HFFc6 (cell line): ENCODE measurements at regions not wholly inside any gene's neighbourhood (a gene's known extent, or its start where the extent isn't known, plus 50 kb on each side); places are given as distances from the start of the nearest gene placed in this dataset.

Source experiments
- DNase-seq: peaks from one replicate; pipeline ENCODE4 v3.0.0-alpha.2; 2018
- H3K27ac Mint-ChIP-seq: 2 replicates; pipeline ENCODE4 v1.8.0; 2020; ENCODE audit warnings: mild to moderate bottlenecking, mixed read lengths
- H3K27me3 Mint-ChIP-seq: 2 replicates; pipeline ENCODE4 v1.8.0; 2021; ENCODE audit warnings: mild to moderate bottlenecking, moderate library complexity, mixed read lengths; ENCODE audit not compliant: insufficient read depth
- H3K36me3 Mint-ChIP-seq: 2 replicates; pipeline ENCODE4 v1.8.0; 2021; ENCODE audit warnings: low read depth, mixed read lengths
- H3K4me1 Mint-ChIP-seq: 2 replicates; pipeline ENCODE4 v1.8.0; 2020; ENCODE audit warnings: low read depth, mixed read lengths
- H3K4me3 Mint-ChIP-seq: 2 replicates; pipeline ENCODE4 v1.8.0; 2020; ENCODE audit warnings: mild to moderate bottlenecking, moderate library complexity, mixed read lengths
- H3K9me3 Mint-ChIP-seq: 2 replicates; pipeline ENCODE4 v1.8.0; 2020; ENCODE audit warnings: mild to moderate bottlenecking, mixed read lengths
- CTCF ChIP-seq: fragments of 200-600 bp; sonication (generic); IDR thresholded peaks from 2 replicates; pipeline ENCODE4 v1.5.0; 2021; ENCODE audit warnings: antibody characterized with exemption, mild to moderate bottlenecking

DNA sequence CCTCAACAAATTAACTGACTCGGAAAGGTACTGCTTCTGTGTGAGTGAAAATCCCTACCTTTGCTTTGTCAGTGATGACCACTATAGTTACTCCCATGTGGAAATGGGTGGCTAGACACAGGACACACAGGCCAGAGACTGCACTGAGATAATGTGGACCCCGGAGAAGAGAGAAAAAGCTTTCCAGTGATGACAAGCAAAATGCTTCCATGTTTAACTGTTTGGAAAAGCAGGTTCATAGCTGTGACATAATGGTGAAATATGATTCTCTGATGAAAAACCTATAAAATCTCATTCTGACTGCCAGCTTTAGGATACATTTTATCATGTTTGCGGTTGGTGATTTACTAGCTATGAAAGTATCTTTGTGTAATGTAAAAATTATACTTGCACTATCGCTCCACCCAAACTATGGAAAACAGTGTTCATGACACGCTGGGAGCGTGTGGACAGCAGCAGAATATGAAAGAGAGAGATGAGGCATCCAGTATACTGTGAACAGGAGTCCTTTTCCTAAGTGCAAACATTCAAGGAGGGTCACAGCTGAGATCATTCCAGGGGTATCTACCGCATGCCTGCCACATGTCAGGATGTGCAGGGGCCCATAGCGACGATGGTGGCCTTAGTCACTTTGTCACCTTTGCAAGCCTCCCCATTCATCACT is 782.7 kb upstream of the SOX11 start:
- H3K27ac Mint-ChIP-seq = no peak overlapping the region
- H3K36me3 Mint-ChIP-seq = no peaks in the 10 kb centered on the region; the same call in 1 of the 2 replicates
- H3K9me3 Mint-ChIP-seq = peaks cover 62% of the 10 kb centered on the region
- no peak overlapping the region for H3K4me3 Mint-ChIP-seq
- no peaks in the 10 kb centered on the region for H3K4me1 Mint-ChIP-seq
- TF ChIP-seq CTCF = no peak
- no peak for DNase-seq
- H3K27me3 Mint-ChIP-seq = no peaks in the 10 kb centered on the region

- no peak for TF ChIP-seq CTCF
- no peak for DNase-seq
- H3K9me3 Mint-ChIP-seq = peaks cover 65% of the 10 kb centered on the region
- H3K4me1 Mint-ChIP-seq = no peaks in the 10 kb centered on the region
- H3K4me3 Mint-ChIP-seq = no peak overlapping the region
- no peak overlapping the region for H3K27ac Mint-ChIP-seq
- no peaks in the 10 kb centered on the region for H3K36me3 Mint-ChIP-seq
- no peaks in the 10 kb centered on the region for H3K27me3 Mint-ChIP-seq
Measured at GRCh38 chr2:4914036-4914435, 778.1 kb upstream of the SOX11 start.

GRCh38 chr2:4914551-4914950 is 777.6 kb upstream of the SOX11 start:
- no peak for DNase-seq
- Mint-ChIP-seq H3K36me3 (no peaks in the 10 kb centered on the region), H3K27me3 (no peaks in the 10 kb centered on the region), H3K9me3 (peaks cover 61% of the 10 kb centered on the region), H3K4me3 (no peak overlapping the region), H3K4me1 (no peaks in the 10 kb centered on the region), H3K27ac (no peak overlapping the region)
- no peak for TF ChIP-seq CTCF

DNA sequence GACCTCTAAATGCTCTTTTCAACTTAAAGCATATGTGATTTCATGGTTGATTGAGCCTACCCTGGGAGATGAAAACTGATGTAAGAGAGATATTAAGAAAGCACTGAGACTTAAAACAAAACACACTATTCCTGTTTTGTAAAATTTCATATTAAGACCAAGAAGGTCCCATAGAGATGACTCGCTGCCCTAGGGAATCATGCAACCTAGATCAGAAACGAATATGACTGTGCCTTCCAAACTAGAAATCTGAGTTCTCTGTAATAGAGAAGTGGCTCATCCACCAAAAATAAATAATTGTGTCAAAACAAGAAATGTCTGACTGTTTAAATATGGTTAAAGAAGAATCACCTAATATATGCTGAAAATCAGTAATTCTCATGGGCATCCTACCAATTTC is 776.8 kb upstream of the SOX11 start:
- no peak for TF ChIP-seq CTCF

GRCh38 chr2:4916094-4916493 is 776.1 kb upstream of the SOX11 start:
- Mint-ChIP-seq H3K27me3 (no peaks in the 10 kb centered on the region), H3K36me3 (no peaks in the 10 kb centered on the region), H3K4me1 (no peaks in the 10 kb centered on the region), H3K9me3 (peaks cover 53% of the 10 kb centered on the region), H3K4me3 (no peak overlapping the region), H3K27ac (no peak overlapping the region)
- no peak for TF ChIP-seq CTCF
- no peak for DNase-seq

More for the DNA sequence above, 776.8 kb upstream of the SOX11 start:
- peaks cover 53% of the 10 kb centered on the region for H3K9me3 Mint-ChIP-seq
- no peaks in the 10 kb centered on the region for H3K36me3 Mint-ChIP-seq
- DNase-seq = no peak
- no peaks in the 10 kb centered on the region for H3K27me3 Mint-ChIP-seq
- H3K4me3 Mint-ChIP-seq = no peak overlapping the region
- H3K27ac Mint-ChIP-seq = no peak overlapping the region
- no peaks in the 10 kb centered on the region for H3K4me1 Mint-ChIP-seq
